GM23338 (cell line): ENCODE measurements at regions not wholly inside any gene's neighbourhood (a gene's known extent, or its start where the extent isn't known, plus 50 kb on each side); places are given as distances from the start of the nearest gene placed in this dataset.

ENCODE experiments used
- ATAC-seq: fragments of 200-7000 bp; cut with Tn5 transposase; 3 replicates; pipeline ENCODE4 v1.9.1; 2020
- DNase-seq: peaks from one replicate; pipeline ENCODE4 v3.0.0-alpha.2; 2015; ENCODE audit warnings: low spot score
- H2AFZ ChIP-seq: fragments of 200-600 bp; sonication (generic); 2 replicates; pipeline ENCODE4 v1.8.0; 2016; ENCODE audit warnings: antibody characterized with exemption, mild to moderate bottlenecking, moderate library complexity
- H3F3A ChIP-seq: fragments of 200-600 bp; sonication (generic); replicated peaks from 2 replicates; pipeline ENCODE4 v1.8.0; 2017; ENCODE audit warnings: antibody characterized with exemption, mixed run types, low read depth
- H3K27ac ChIP-seq: fragments of 200-600 bp; sonication (generic); 2 replicates; pipeline ENCODE4 v1.6.1; 2016; ENCODE audit warnings: low read depth
- H3K27me3 ChIP-seq: fragments of 200-600 bp; sonication (generic); 2 replicates; pipeline ENCODE4 v1.8.0; 2016; ENCODE audit warnings: mild to moderate bottlenecking, mixed run types, moderate library complexity; ENCODE audit not compliant: insufficient read depth
- H3K36me3 ChIP-seq: fragments of 200-600 bp; sonication (generic); 2 replicates; pipeline ENCODE4 v1.8.0; 2016; ENCODE audit warnings: mild to moderate bottlenecking; ENCODE audit not compliant: insufficient read depth
- H3K4me1 ChIP-seq: fragments of 200-600 bp; sonication (generic); 2 replicates; pipeline ENCODE4 v1.8.0; 2016; ENCODE audit warnings: mild to moderate bottlenecking, moderate library complexity; ENCODE audit not compliant: insufficient read depth
- H3K4me2 ChIP-seq: fragments of 200-600 bp; sonication (generic); 2 replicates; pipeline ENCODE4 v1.7.1; 2017; ENCODE audit warnings: mixed run types
- H3K4me3 ChIP-seq: fragments of 200-600 bp; sonication (generic); 2 replicates; pipeline ENCODE4 v1.6.1; 2016; ENCODE audit warnings: mixed run types
- H3K79me2 ChIP-seq: fragments of 200-600 bp; sonication (generic); replicated peaks from 2 replicates; pipeline ENCODE4 v1.8.0; 2017; ENCODE audit warnings: mild to moderate bottlenecking; ENCODE audit not compliant: insufficient read depth
- H3K9me2 ChIP-seq: fragments of 200-600 bp; sonication (generic); 2 replicates; pipeline ENCODE4 v1.8.0; 2017; ENCODE audit not compliant: insufficient read depth
- H4K20me1 ChIP-seq: fragments of 200-600 bp; sonication (generic); replicated peaks from 2 replicates; pipeline ENCODE4 v1.8.0; 2017; ENCODE audit warnings: mild to moderate bottlenecking; ENCODE audit not compliant: insufficient read depth
- H3K27ac Mint-ChIP-seq: 2 replicates; pipeline ENCODE4 v1.8.0; 2020; ENCODE audit warnings: inconsistent platforms, mild to moderate bottlenecking, moderate library complexity, mixed read lengths
- H3K27me3 Mint-ChIP-seq: 3 replicates; pipeline ENCODE4 v1.8.0; 2022; ENCODE audit warnings: low read depth, mild to moderate bottlenecking, moderate library complexity, mixed read lengths, inconsistent platforms; ENCODE audit not compliant: insufficient read depth, poor library complexity
- H3K36me3 Mint-ChIP-seq: 3 replicates; pipeline ENCODE4 v1.8.0; 2021; ENCODE audit warnings: low read depth, mild to moderate bottlenecking, inconsistent platforms, moderate library complexity, mixed read lengths
- H3K4me1 Mint-ChIP-seq: 3 replicates; pipeline ENCODE4 v1.8.0; 2020; ENCODE audit warnings: mild to moderate bottlenecking, inconsistent platforms, mixed read lengths
- H3K4me3 Mint-ChIP-seq: 3 replicates; pipeline ENCODE4 v1.8.0; 2021; ENCODE audit warnings: moderate library complexity, mild to moderate bottlenecking, inconsistent platforms, mixed read lengths
- H3K9me3 Mint-ChIP-seq: 3 replicates; pipeline ENCODE4 v1.8.0; 2020; ENCODE audit warnings: moderate library complexity, mild to moderate bottlenecking, inconsistent platforms, mixed read lengths
- CREB1 ChIP-seq: fragments of 250-450 bp; sonication (Bioruptor Pico); IDR thresholded peaks from 2 replicates; pipeline ENCODE4 v1.5.0; 2020; ENCODE audit warnings: low read depth, mild to moderate bottlenecking, moderate library complexity
- ETS1 ChIP-seq: IDR thresholded peaks from 2 replicates; pipeline ENCODE4 v1.6.1; 2016; ENCODE audit warnings: antibody characterized with exemption
- EZH2 ChIP-seq: fragments of 200-600 bp; sonication (generic); IDR thresholded peaks from one replicate; pipeline ENCODE4 v1.8.0; 2017; ENCODE audit warnings: antibody characterized with exemption, mild to moderate bottlenecking, low read depth; ENCODE audit not compliant: unreplicated experiment
- EZH2phosphoT487 ChIP-seq: fragments of 200-600 bp; sonication (generic); IDR thresholded peaks from one replicate; pipeline ENCODE4 v1.8.1; 2018; ENCODE audit warnings: antibody characterized with exemption; ENCODE audit not compliant: unreplicated experiment
- JUNB ChIP-seq: IDR thresholded peaks from one replicate; pipeline ENCODE4 v1.6.1; 2016; ENCODE audit warnings: antibody characterized with exemption; ENCODE audit not compliant: unreplicated experiment
- NANOG ChIP-seq: IDR thresholded peaks from 2 replicates; pipeline ENCODE4 v1.6.1; 2016; ENCODE audit warnings: antibody characterized with exemption, borderline replicate concordance
- POLR2AphosphoS5 ChIP-seq: IDR thresholded peaks from 2 replicates; pipeline ENCODE4 v1.6.1; 2016; ENCODE audit warnings: antibody characterized with exemption, low read depth
- ZNF114 ChIP-seq: fragments of 250-450 bp; sonication (Bioruptor Pico); IDR thresholded peaks from 2 replicates; pipeline ENCODE4 v1.5.0; 2020; ENCODE audit warnings: mild to moderate bottlenecking, moderate library complexity
- ZNF331 ChIP-seq: fragments of 250-450 bp; sonication (Bioruptor Pico); IDR thresholded peaks from 2 replicates; pipeline ENCODE4 v1.5.0; 2020; ENCODE audit warnings: low read depth, mild to moderate bottlenecking, moderate library complexity
- TF ChIP-seq, protein P1 (sequence below): fragments of 250-450 bp; sonication (Bioruptor Pico); IDR thresholded peaks from 2 replicates; pipeline ENCODE4 v1.5.0; 2020; ENCODE audit warnings: mild to moderate bottlenecking, moderate library complexity
- TF ChIP-seq, protein P2 (sequence below), 2 experiments: fragments of 200-600 bp in 1 of 2; sonication (generic) in 1 of 2; conservative IDR thresholded peaks; 2 replicates each; pipeline versions ENCODE4 v1.5.1 to v1.6.1; 2016 to 2017; ENCODE audit warnings: antibody characterized with exemption in 2 of 2, low read depth in 2 of 2, mild to moderate bottlenecking in 2 of 2, moderate library complexity in 1 of 2

GRCh38 chr9:23326597-23326996 is 499.4 kb downstream of the ELAVL2 start (continued):
- TF ChIP-seq, protein P1, sequence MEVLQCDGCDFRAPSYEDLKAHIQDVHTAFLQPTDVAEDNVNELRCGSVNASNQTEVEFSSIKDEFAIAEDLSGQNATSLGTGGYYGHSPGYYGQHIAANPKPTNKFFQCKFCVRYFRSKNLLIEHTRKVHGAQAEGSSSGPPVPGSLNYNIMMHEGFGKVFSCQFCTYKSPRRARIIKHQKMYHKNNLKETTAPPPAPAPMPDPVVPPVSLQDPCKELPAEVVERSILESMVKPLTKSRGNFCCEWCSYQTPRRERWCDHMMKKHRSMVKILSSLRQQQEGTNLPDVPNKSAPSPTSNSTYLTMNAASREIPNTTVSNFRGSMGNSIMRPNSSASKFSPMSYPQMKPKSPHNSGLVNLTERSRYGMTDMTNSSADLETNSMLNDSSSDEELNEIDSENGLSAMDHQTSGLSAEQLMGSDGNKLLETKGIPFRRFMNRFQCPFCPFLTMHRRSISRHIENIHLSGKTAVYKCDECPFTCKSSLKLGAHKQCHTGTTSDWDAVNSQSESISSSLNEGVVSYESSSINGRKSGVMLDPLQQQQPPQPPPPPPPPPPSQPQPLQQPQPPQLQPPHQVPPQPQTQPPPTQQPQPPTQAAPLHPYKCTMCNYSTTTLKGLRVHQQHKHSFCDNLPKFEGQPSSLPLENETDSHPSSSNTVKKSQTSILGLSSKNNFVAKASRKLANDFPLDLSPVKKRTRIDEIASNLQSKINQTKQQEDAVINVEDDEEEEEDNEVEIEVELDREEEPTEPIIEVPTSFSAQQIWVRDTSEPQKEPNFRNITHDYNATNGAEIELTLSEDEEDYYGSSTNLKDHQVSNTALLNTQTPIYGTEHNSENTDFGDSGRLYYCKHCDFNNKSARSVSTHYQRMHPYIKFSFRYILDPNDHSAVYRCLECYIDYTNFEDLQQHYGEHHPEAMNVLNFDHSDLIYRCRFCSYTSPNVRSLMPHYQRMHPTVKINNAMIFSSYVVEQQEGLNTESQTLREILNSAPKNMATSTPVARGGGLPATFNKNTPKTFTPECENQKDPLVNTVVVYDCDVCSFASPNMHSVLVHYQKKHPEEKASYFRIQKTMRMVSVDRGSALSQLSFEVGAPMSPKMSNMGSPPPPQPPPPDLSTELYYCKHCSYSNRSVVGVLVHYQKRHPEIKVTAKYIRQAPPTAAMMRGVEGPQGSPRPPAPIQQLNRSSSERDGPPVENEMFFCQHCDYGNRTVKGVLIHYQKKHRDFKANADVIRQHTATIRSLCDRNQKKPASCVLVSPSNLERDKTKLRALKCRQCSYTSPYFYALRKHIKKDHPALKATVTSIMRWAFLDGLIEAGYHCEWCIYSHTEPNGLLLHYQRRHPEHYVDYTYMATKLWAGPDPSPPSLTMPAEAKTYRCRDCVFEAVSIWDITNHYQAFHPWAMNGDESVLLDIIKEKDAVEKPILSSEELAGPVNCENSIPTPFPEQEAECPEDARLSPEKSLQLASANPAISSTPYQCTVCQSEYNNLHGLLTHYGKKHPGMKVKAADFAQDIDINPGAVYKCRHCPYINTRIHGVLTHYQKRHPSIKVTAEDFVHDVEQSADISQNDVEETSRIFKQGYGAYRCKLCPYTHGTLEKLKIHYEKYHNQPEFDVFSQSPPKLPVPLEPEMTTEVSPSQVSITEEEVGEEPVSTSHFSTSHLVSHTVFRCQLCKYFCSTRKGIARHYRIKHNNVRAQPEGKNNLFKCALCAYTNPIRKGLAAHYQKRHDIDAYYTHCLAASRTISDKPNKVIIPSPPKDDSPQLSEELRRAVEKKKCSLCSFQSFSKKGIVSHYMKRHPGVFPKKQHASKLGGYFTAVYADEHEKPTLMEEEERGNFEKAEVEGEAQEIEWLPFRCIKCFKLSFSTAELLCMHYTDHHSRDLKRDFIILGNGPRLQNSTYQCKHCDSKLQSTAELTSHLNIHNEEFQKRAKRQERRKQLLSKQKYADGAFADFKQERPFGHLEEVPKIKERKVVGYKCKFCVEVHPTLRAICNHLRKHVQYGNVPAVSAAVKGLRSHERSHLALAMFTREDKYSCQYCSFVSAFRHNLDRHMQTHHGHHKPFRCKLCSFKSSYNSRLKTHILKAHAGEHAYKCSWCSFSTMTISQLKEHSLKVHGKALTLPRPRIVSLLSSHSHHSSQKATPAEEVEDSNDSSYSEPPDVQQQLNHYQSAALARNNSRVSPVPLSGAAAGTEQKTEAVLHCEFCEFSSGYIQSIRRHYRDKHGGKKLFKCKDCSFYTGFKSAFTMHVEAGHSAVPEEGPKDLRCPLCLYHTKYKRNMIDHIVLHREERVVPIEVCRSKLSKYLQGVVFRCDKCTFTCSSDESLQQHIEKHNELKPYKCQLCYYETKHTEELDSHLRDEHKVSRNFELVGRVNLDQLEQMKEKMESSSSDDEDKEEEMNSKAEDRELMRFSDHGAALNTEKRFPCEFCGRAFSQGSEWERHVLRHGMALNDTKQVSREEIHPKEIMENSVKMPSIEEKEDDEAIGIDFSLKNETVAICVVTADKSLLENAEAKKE (CRISPR knock-in tag) = no peak
- TF ChIP-seq ETS1 (no peak), CREB1 (CRISPR knock-in tag) (no peak), NANOG (no peak)

DNA sequence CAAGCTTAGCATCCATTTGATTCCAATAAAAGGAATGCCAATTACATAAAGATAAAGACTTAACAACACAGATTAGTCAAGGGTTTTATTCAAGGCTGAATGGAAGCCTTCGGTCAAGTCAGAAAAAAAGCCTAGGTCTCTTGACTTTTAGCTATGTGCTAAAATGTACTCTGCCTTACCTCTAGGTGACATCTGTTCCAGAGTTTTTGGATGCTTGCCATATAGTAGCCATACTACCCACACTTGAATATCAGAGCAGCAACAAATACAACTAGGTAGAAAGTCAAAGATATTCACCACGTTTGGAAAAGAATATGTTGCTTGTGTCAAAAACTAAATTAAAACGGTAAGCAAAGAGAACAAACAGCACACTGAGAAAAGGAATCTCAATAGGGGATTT is 484.7 kb downstream of the ELAVL2 start:
- H3K4me3 Mint-ChIP-seq = no peak overlapping the region
- H3K36me3 Mint-ChIP-seq = no peaks in the 10 kb centered on the region
- H3K36me3 ChIP-seq = no peaks in the 10 kb centered on the region
- H4K20me1 ChIP-seq = no peaks in the 10 kb centered on the region
- H3K4me3 ChIP-seq = no peak overlapping the region
- H3K4me2 ChIP-seq = no peak overlapping the region
- ATAC-seq = no peak
- H3K4me1 Mint-ChIP-seq = no peaks in the 10 kb centered on the region
- no peak overlapping the region for H3K27ac Mint-ChIP-seq
- H3K4me1 ChIP-seq = no peaks in the 10 kb centered on the region
- no peaks in the 10 kb centered on the region for H3K79me2 ChIP-seq
- no peaks in the 10 kb centered on the region for H3F3A ChIP-seq
- no peak overlapping the region for H2AFZ ChIP-seq
- no peak overlapping the region for H3K27ac ChIP-seq
- no peak for DNase-seq
- no peaks in the 10 kb centered on the region for H3K27me3 ChIP-seq
- peaks cover 5% of the 10 kb centered on the region; the same call in 1 of the 3 replicates for H3K9me3 Mint-ChIP-seq
- no peaks in the 10 kb centered on the region for H3K9me2 ChIP-seq
- no peaks in the 10 kb centered on the region for H3K27me3 Mint-ChIP-seq
- TF ChIP-seq ZNF331 (no peak), ETS1 (no peak), NANOG (no peak), ZNF114 (CRISPR knock-in tag) (no peak), EZH2phosphoT487 (no peak), EZH2 (no peak), JUNB (no peak), POLR2AphosphoS5 (no peak)
- TF ChIP-seq, protein P2, sequence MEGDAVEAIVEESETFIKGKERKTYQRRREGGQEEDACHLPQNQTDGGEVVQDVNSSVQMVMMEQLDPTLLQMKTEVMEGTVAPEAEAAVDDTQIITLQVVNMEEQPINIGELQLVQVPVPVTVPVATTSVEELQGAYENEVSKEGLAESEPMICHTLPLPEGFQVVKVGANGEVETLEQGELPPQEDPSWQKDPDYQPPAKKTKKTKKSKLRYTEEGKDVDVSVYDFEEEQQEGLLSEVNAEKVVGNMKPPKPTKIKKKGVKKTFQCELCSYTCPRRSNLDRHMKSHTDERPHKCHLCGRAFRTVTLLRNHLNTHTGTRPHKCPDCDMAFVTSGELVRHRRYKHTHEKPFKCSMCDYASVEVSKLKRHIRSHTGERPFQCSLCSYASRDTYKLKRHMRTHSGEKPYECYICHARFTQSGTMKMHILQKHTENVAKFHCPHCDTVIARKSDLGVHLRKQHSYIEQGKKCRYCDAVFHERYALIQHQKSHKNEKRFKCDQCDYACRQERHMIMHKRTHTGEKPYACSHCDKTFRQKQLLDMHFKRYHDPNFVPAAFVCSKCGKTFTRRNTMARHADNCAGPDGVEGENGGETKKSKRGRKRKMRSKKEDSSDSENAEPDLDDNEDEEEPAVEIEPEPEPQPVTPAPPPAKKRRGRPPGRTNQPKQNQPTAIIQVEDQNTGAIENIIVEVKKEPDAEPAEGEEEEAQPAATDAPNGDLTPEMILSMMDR (conservative IDR thresholded peaks at IDR 0.05; ENCODE audit: low read depth in 2 of 2) = no peak
